CD14-positive monocyte (primary cell): ENCODE measurements at regions not wholly inside any gene's neighbourhood (a gene's known extent, or its start where the extent isn't known, plus 50 kb on each side); places are given as distances from the start of the nearest gene placed in this dataset.

Experiments
- DNase-seq, 3 donors: peaks; one replicate each; pipeline ENCODE4 v3.0.0-alpha.2; 2011 to 2022
- H2AFZ ChIP-seq: 2 replicates; pipeline ENCODE4 v1.6.0; 2012; ENCODE audit warnings: mild to moderate bottlenecking, low read depth, low read length, inconsistent platforms; ENCODE audit not compliant: insufficient read depth, poor library complexity, severe bottlenecking
- H3K27ac ChIP-seq, 2 donors: 1 replicate in 1 of 2; 2 replicates in 1 of 2; pipeline ENCODE4 v1.5.1; 2012 to 2013; ENCODE audit warnings: low read length in 2 of 2, control low read depth in 1 of 2, inconsistent platforms in 1 of 2, low read depth in 1 of 2, mild to moderate bottlenecking in 1 of 2
- H3K27me3 ChIP-seq, 2 donors: one replicate each; pipeline versions ENCODE4 v1.6.0 to v1.6.1; 2011 to 2013; ENCODE audit warnings: low read length in 2 of 2; ENCODE audit not compliant: control insufficient read depth in 2 of 2, insufficient read depth in 2 of 2
- H3K36me3 ChIP-seq, 2 donors: replicated peaks in 1 of 2; 1 replicate in 1 of 2; 2 replicates in 1 of 2; pipeline versions ENCODE4 v1.5.1 to v1.6.1; 2012 to 2013; ENCODE audit warnings: low read length in 2 of 2, control low read depth in 1 of 2, inconsistent platforms in 1 of 2, mild to moderate bottlenecking in 1 of 2; ENCODE audit not compliant: insufficient read depth in 2 of 2, control insufficient read depth in 1 of 2
- H3K4me1 ChIP-seq, 2 donors: 1 replicate in 1 of 2; 2 replicates in 1 of 2; pipeline versions ENCODE4 v1.5.1 to v1.6.1; 2012 to 2013; ENCODE audit warnings: low read length in 2 of 2, control low read depth in 1 of 2, inconsistent platforms in 1 of 2, mild to moderate bottlenecking in 1 of 2, moderate library complexity in 1 of 2; ENCODE audit not compliant: insufficient read depth in 2 of 2, control insufficient read depth in 1 of 2
- H3K4me2 ChIP-seq: replicated peaks from 2 replicates; pipeline ENCODE3; 2012; ENCODE audit warnings: low read length, moderate library complexity, mild to moderate bottlenecking; ENCODE audit not compliant: poor library complexity, severe bottlenecking; ENCODE audit errors: extremely low read depth
- H3K4me3 ChIP-seq, 3 experiments: fragments of 200-600 bp in 1 of 3; sonication (generic) in 1 of 3; replicated peaks in 1 of 3; 1 replicate in 2 of 3; 2 replicates in 1 of 3; pipeline ENCODE4 v1.5.1; 2011 to 2013; ENCODE audit warnings: low read length in 3 of 3, mild to moderate bottlenecking in 3 of 3, control low read depth in 2 of 3, low read depth in 2 of 3, inconsistent platforms in 1 of 3, moderate library complexity in 1 of 3
- H3K79me2 ChIP-seq: 2 replicates; pipeline ENCODE4 v1.6.0; 2012; ENCODE audit warnings: mild to moderate bottlenecking, control low read depth, inconsistent platforms, low read length, moderate library complexity; ENCODE audit not compliant: insufficient read depth
- H3K9ac ChIP-seq: 2 replicates; pipeline ENCODE4 v1.6.0; 2017; ENCODE audit warnings: low read length, mild to moderate bottlenecking; ENCODE audit not compliant: insufficient read depth, poor library complexity, severe bottlenecking
- H3K9me3 ChIP-seq, 2 donors: replicated peaks in 1 of 2; 1 replicate in 1 of 2; 2 replicates in 1 of 2; pipeline versions ENCODE4 v1.5.1 to v1.6.1; 2012 to 2013; ENCODE audit warnings: low read length in 2 of 2, control low read depth in 1 of 2; ENCODE audit not compliant: control insufficient read depth in 1 of 2, insufficient read depth in 1 of 2
- H4K20me1 ChIP-seq: 2 replicates; pipeline ENCODE4 v1.6.0; 2012; ENCODE audit warnings: mild to moderate bottlenecking, low read length, control low read depth, moderate library complexity; ENCODE audit not compliant: insufficient read depth
- H3K27ac Mint-ChIP-seq, 7 donors: one replicate each; pipeline ENCODE4 v1.8.0; 2020; ENCODE audit warnings: mild to moderate bottlenecking in 7 of 7, mixed read lengths in 7 of 7, moderate library complexity in 6 of 7, inconsistent platforms in 2 of 7
- H3K27me3 Mint-ChIP-seq, 3 donors: one replicate each; pipeline ENCODE4 v1.8.0; 2021 to 2022; ENCODE audit warnings: low read depth in 3 of 3, mild to moderate bottlenecking in 3 of 3, mixed read lengths in 3 of 3, moderate library complexity in 3 of 3, inconsistent platforms in 1 of 3
- H3K36me3 Mint-ChIP-seq, 2 donors: one replicate each; pipeline ENCODE4 v1.8.0; 2020; ENCODE audit warnings: mixed read lengths in 2 of 2, inconsistent platforms in 1 of 2, mild to moderate bottlenecking in 1 of 2
- H3K4me1 Mint-ChIP-seq: one replicate; pipeline ENCODE4 v1.8.0; 2020; ENCODE audit warnings: mild to moderate bottlenecking, mixed read lengths
- H3K4me3 Mint-ChIP-seq, 2 donors: one replicate each; pipeline ENCODE4 v1.8.0; 2020; ENCODE audit warnings: mild to moderate bottlenecking in 2 of 2, mixed read lengths in 2 of 2, moderate library complexity in 1 of 2
- H3K9me3 Mint-ChIP-seq, 7 donors: one replicate each; pipeline ENCODE4 v1.8.0; 2020 to 2022; ENCODE audit warnings: mixed read lengths in 7 of 7, mild to moderate bottlenecking in 6 of 7, moderate library complexity in 6 of 7, inconsistent platforms in 2 of 7
- WGBS: methylation state at CpG from one replicate; pipeline ENCODE4 v1.1.5; 2013; ENCODE audit warnings: missing lambda C conversion rate; ENCODE audit not compliant: insufficient coverage; 5-methylcytosine and 5-hydroxymethylcytosine counted together
- intact Hi-C, 2 donors: fragments of 100-400 bp; cut with micrococcal nuclease; formaldehyde crosslinking; loops; one replicate each; pipeline versions ENCODE4 v1.15.0 to v1.15.1; 2023
- TF ChIP-seq, protein P1 (sequence below): fragments of 200-600 bp; IDR thresholded peaks from one replicate; pipeline ENCODE4 v1.8.0; 2022; ENCODE audit warnings: antibody characterized with exemption, mild to moderate bottlenecking

DNA sequence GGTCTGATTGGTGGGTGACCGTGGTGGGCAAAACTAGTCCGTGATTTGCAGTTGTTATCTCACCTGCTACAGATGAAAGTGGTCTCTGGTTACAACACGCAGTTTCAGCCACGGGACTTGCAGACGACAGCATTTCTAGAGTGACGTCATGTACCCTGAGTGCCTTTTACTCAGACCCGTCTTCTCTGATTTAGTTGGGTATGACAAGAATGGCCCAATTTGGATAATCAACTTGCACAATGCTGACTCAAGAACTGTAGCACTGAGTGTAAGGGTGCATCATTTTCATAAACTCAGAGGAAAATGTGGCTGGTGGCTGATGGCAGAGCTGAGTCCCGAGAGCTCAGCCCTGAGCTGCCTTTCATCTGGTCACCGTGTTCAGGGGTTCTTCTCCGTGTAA, 281.4 kb upstream of the FRG1 start:
- Histone ChIP-seq H2AFZ (no peak overlapping the region), H3K4me2 (no peak overlapping the region), H3K36me3 (no peaks in the 10 kb centered on the region), H3K9ac (peak overlapping the region; percentile 73), H3K4me3 (peak overlapping the region in 1 of 3 experiments; percentile 34), H3K27me3 (no peaks in the 10 kb centered on the region), H3K4me1 (peaks cover 33 to 45% of the 10 kb centered on the region in 2 donors), H4K20me1 (no peaks in the 10 kb centered on the region), H3K79me2 (no peaks in the 10 kb centered on the region), H3K27ac (peak overlapping the region; percentile 88 to 97), H3K9me3 (no peaks in the 10 kb centered on the region)
- H3K27ac Mint-ChIP-seq, result peak overlapping the region; percentile 93 to 99 (median 99)
- H3K36me3 Mint-ChIP-seq, result peaks cover 0 to 3% of the 10 kb centered on the region in 2 donors
- peak overlapping the region in 1 of 2 donors; percentile 78 for H3K4me3 Mint-ChIP-seq
- TF ChIP-seq, protein P1, sequence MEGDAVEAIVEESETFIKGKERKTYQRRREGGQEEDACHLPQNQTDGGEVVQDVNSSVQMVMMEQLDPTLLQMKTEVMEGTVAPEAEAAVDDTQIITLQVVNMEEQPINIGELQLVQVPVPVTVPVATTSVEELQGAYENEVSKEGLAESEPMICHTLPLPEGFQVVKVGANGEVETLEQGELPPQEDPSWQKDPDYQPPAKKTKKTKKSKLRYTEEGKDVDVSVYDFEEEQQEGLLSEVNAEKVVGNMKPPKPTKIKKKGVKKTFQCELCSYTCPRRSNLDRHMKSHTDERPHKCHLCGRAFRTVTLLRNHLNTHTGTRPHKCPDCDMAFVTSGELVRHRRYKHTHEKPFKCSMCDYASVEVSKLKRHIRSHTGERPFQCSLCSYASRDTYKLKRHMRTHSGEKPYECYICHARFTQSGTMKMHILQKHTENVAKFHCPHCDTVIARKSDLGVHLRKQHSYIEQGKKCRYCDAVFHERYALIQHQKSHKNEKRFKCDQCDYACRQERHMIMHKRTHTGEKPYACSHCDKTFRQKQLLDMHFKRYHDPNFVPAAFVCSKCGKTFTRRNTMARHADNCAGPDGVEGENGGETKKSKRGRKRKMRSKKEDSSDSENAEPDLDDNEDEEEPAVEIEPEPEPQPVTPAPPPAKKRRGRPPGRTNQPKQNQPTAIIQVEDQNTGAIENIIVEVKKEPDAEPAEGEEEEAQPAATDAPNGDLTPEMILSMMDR, result no peak
- peaks cover 37% of the 10 kb centered on the region for H3K4me1 Mint-ChIP-seq
- H3K27me3 Mint-ChIP-seq, result peaks cover 0 to 1% (median 0%) of the 10 kb centered on the region in 3 donors
- DNase-seq, result peak; percentile 91 to 99 (median 96)
- H3K9me3 Mint-ChIP-seq, result peaks cover 0 to 4% (median 2%) of the 10 kb centered on the region in 7 donors
- WGBS, result no CpG with 5 or more reads among the region's 10 CpGs
- intact Hi-C loops, result no loop called here

DNA sequence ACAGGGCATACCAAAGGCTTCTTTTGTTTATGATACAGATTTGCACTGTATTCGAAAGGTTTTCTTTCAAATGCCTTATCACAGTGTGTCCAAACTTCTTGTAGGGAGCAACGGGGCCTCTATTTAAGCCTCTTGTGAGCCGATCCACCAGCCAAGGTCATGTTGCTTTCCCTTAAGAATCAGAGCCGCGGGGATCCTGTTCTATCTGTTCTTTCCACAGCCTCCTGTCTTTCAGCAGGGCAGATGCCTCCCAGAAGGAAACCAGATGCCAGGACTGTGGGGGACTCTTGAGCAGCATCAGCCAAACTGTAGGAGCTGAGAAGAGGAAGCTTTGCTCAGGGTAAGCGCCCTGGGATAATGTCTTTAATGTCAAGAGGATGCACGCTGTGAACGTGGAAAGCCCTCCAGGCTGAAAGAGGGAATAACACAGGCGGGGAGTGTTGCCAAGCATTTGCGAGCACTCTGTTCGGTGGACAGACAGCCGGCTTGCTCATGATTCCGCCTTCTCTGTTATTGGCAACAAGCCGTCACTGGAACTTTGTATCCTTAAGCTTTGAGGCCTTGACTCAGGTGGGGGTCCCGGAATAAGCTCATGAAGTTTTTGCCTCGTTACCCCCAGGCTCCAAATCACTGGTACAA, 279.8 kb upstream of the FRG1 start:
- Histone ChIP-seq H3K27ac (no peak overlapping the region), H3K27me3 (no peaks in the 10 kb centered on the region), H3K4me2 (no peak overlapping the region), H3K79me2 (no peaks in the 10 kb centered on the region), H4K20me1 (no peaks in the 10 kb centered on the region), H2AFZ (no peak overlapping the region), H3K9me3 (no peaks in the 10 kb centered on the region), H3K4me1 (peaks cover 33 to 41% of the 10 kb centered on the region in 2 donors), H3K4me3 (no peak overlapping the region), H3K36me3 (no peaks in the 10 kb centered on the region), H3K9ac (no peak overlapping the region)
- TF ChIP-seq, protein P1, result no peak
- peaks cover 0 to 1% (median 0%) of the 10 kb centered on the region in 3 donors for H3K27me3 Mint-ChIP-seq
- intact Hi-C loops, result no loop called here
- no peak for DNase-seq
- peak overlapping the region in 4 of 7 donors; percentile 30 to 71 (median 48) for H3K27ac Mint-ChIP-seq
- H3K4me3 Mint-ChIP-seq, result no peak overlapping the region
- peaks cover 0 to 4% (median 2%) of the 10 kb centered on the region in 7 donors for H3K9me3 Mint-ChIP-seq
- peaks cover 33% of the 10 kb centered on the region for H3K4me1 Mint-ChIP-seq
- 77% methylated on average over 8 of the region's 16 CpGs for WGBS
- peaks cover 0 to 3% of the 10 kb centered on the region in 2 donors for H3K36me3 Mint-ChIP-seq
